PC-3 (cell line): ENCODE measurements at regions not wholly inside any gene's neighbourhood (a gene's known extent, or its start where the extent isn't known, plus 50 kb on each side); places are given as distances from the start of the nearest gene placed in this dataset.

Experiments used
- CTCF ChIP-seq: fragments of 300-600 bp; sonication (generic); conservative IDR thresholded peaks from 2 replicates; pipeline ENCODE4 v1.5.1; 2017; ENCODE audit warnings: antibody characterized with exemption, low read depth, mild to moderate bottlenecking, low read length
- EZH2 ChIP-seq: fragments of 300-600 bp; sonication (generic); IDR thresholded peaks from one replicate; pipeline ENCODE4 v1.6.1; 2017; ENCODE audit warnings: antibody characterized with exemption, mild to moderate bottlenecking, low read length; ENCODE audit not compliant: unreplicated experiment

GRCh38 chr10:92773776-92774175 lies 74.5 kb upstream of the EXOC6 start:
- TF ChIP-seq EZH2 (no peak), CTCF (no peak)
